Glomerular endothelial cell (primary cell): ENCODE measurements at regions not wholly inside any gene's neighbourhood (a gene's known extent, or its start where the extent isn't known, plus 50 kb on each side); places are given as distances from the start of the nearest gene placed in this dataset.
"Not testable (repeated sequence)": the region's sequence is repeated elsewhere in the genome, so short reads cannot be mapped to it uniquely, and the experiment has no call there.

ENCODE experiments used
- DNase-seq: peaks from one replicate; pipeline ENCODE4 v3.0.0-alpha.2; 2011; ENCODE audit warnings: low read depth, low spot score; ENCODE audit errors: extremely low read depth

GRCh38 chr15:77865106-77865610 lies 212.4 kb downstream of the TBC1D2B start:
- no peak for DNase-seq

- no peak for DNase-seq
Measured at GRCh38 chr15:77864211-77865105, 213.1 kb downstream of the TBC1D2B start.

GRCh38 chr15:77863491-77864105 lies 213.9 kb downstream of the TBC1D2B start:
- no peak for DNase-seq

- no peak for DNase-seq
Measured at GRCh38 chr15:77862651-77863104, 214.8 kb downstream of the TBC1D2B start.

- DNase-seq = not testable (repeated sequence)
Measured at GRCh38 chr15:77861997-77862635, 215.4 kb downstream of the TBC1D2B start.

- no peak for DNase-seq
Measured at GRCh38 chr15:77860071-77860691, 217.3 kb downstream of the TBC1D2B start.

GRCh38 chr15:77859491-77860060 lies 217.9 kb downstream of the TBC1D2B start:
- DNase-seq = no peak

- no peak for DNase-seq
Measured at GRCh38 chr15:77858792-77859490, 218.6 kb downstream of the TBC1D2B start.

- DNase-seq = no peak
Measured at GRCh38 chr15:77857419-77857818, 220.1 kb downstream of the TBC1D2B start.

- no peak for DNase-seq
Measured at GRCh38 chr15:77856705-77857346, 220.7 kb downstream of the TBC1D2B start.

- DNase-seq = no peak
Measured at GRCh38 chr15:77855871-77856270, 221.6 kb downstream of the TBC1D2B start.

GRCh38 chr15:77854980-77855379 lies 222.3 kb upstream of the LINGO1 start:
- DNase-seq = no peak

- DNase-seq = no peak
Measured at GRCh38 chr15:77853910-77854309, 221.2 kb upstream of the LINGO1 start.

GRCh38 chr15:77853008-77853328 lies 220.3 kb upstream of the LINGO1 start:
- no peak for DNase-seq

GRCh38 chr15:77852241-77853007 lies 219.7 kb upstream of the LINGO1 start:
- DNase-seq = no peak

- DNase-seq = no peak
Measured at GRCh38 chr15:77851691-77852090, 219.0 kb upstream of the LINGO1 start.

GRCh38 chr15:77851086-77851485 lies 218.4 kb upstream of the LINGO1 start:
- no peak for DNase-seq

GRCh38 chr15:77846986-77847385 lies 214.3 kb upstream of the LINGO1 start:
- DNase-seq = no peak

- no peak for DNase-seq
Measured at GRCh38 chr15:77846360-77846759, 213.6 kb upstream of the LINGO1 start.
